ENCODE measurements at regions not wholly inside any gene's neighbourhood (a gene's known extent, or its start where the extent isn't known, plus 50 kb on each side); places are given as distances from the start of the nearest gene placed in this dataset.

- TF ChIP-seq CTCF (IDR thresholded peaks at IDR 0.05) (no peak), POLR2A (IDR thresholded peaks at IDR 0.05) (no peak)
These were observed 134.1 kb upstream of the LMNTD1 start for GRCh38 chr12:25687226-25687625.

All from heart left ventricle (tissue), 13 donors.